Kidney (tissue), 13 donors: ENCODE measurements at regions not wholly inside any gene's neighbourhood (a gene's known extent, or its start where the extent isn't known, plus 50 kb on each side); places are given as distances from the start of the nearest gene placed in this dataset.

Experiments used
- DNase-seq, 5 donors: peaks; one replicate each; pipeline ENCODE4 v3.0.0-alpha.2; 2013 to 2020
- FAIRE-seq: peaks from 2 replicates; lab custom pipeline; 2012; peaks lifted over from hg19 to GRCh38; lab: Jason Lieb, UNC
- H3K27ac ChIP-seq, 2 donors: one replicate each; pipeline ENCODE4 v1.7.0; 2013; ENCODE audit warnings: low read depth in 2 of 2, low read length in 2 of 2, inconsistent platforms in 1 of 2
- H3K27me3 ChIP-seq: one replicate; pipeline ENCODE4 v1.7.1; 2013; ENCODE audit warnings: low read length, inconsistent platforms; ENCODE audit not compliant: control insufficient read depth, insufficient read depth
- H3K36me3 ChIP-seq, 3 donors: one replicate each; pipeline versions ENCODE4 v1.7.0 to v1.7.1; 2013; ENCODE audit warnings: low read length in 3 of 3, control low read depth in 1 of 3, inconsistent platforms in 1 of 3; ENCODE audit not compliant: insufficient read depth in 3 of 3, control insufficient read depth in 2 of 3
- H3K4me1 ChIP-seq, 3 donors: one replicate each; pipeline versions ENCODE4 v1.7.0 to v1.7.1; 2013; ENCODE audit warnings: low read length in 3 of 3, inconsistent platforms in 1 of 3, low read depth in 1 of 3; ENCODE audit not compliant: control insufficient read depth in 2 of 3, insufficient read depth in 2 of 3
- H3K4me3 ChIP-seq, 3 donors: one replicate each; pipeline versions ENCODE4 v1.7.0 to v1.8.1; 2013; ENCODE audit warnings: low read length in 3 of 3, control low read depth in 1 of 3, inconsistent platforms in 1 of 3
- H3K9ac ChIP-seq, 3 donors: one replicate each; pipeline versions ENCODE4 v1.7.0 to v1.7.1; 2013; ENCODE audit warnings: low read length in 3 of 3, control low read depth in 1 of 3, inconsistent platforms in 1 of 3
- H3K9me3 ChIP-seq, 3 donors: one replicate each; pipeline versions ENCODE4 v1.7.0 to v1.7.1; 2013; ENCODE audit warnings: low read length in 3 of 3, control low read depth in 1 of 3, inconsistent platforms in 1 of 3; ENCODE audit not compliant: control insufficient read depth in 2 of 3, insufficient read depth in 1 of 3
- intact Hi-C: fragments of 100-400 bp; cut with DNase I; formaldehyde crosslinking; loops from one replicate; pipeline ENCODE4 v1.11.1; 2022
- TF ChIP-seq, protein P1 (sequence below): IDR thresholded peaks from 3 replicates; pipeline ENCODE4 v1.5.1; 2012; ENCODE audit warnings: mild to moderate bottlenecking, moderate library complexity, borderline replicate concordance; ENCODE audit not compliant: insufficient read depth; ENCODE audit errors: extremely low read depth
- donor health status: control.
- donor health status: control.
- donor health status: control.
- donor health status: control.
- donor health status: control.
- donor health status: DM: yes; HTN: yes; CAD: no.
- donor health status: Normal renal cell carcinoma (clear cell type).

DNA sequence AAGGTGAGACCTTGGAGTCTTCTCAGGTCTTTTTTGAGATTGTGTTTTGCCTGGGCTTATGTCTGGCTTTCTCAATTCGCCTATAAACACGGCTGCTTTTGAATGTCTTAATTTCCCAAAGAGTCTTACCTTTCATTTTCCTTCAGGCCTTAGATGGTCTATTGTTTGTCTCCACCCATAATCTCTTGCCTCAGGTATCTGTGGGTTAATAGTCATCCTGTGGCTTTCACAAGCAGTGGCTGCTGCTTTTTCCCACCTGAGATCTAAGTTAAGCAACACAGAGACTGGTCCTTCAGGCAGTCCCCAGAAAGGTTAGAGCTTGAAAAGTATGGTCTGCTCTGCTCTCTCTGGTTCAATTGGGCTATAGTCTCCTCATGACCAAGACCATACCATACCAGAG, 275.3 kb downstream of the INSIG2 start:
- no peak for DNase-seq
- intact Hi-C loops = no loop called here
- H3K27me3 ChIP-seq = no peaks in the 10 kb centered on the region

DNA sequence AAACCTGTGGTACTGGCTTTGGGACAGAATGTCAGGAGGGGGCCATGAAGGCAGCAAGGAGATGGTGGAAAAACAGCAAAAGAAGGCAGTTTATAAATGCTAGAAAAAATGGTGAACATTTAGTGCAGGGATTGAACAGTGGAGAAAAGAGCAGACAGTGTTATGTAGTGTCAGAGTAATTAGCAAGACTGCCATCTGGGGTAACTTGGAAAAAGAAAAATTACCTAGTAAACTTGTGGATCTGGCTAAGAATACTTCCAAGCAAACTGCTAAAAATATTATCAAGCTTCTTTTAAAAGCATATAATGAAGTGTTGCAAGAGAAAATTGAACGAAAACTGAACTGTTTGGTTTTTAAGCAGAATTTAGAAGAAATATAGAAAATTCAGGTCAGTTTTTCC, 267.8 kb downstream of the INSIG2 start:
- Histone ChIP-seq H3K9me3 (no peaks in the 10 kb centered on the region), H3K27ac (no peak overlapping the region), H3K27me3 (no peaks in the 10 kb centered on the region), H3K36me3 (no peaks in the 10 kb centered on the region), H3K4me1 (no peaks in the 10 kb centered on the region), H3K9ac (no peak overlapping the region), H3K4me3 (no peak overlapping the region)
- intact Hi-C loops = no loop called here
- TF ChIP-seq, protein P1, sequence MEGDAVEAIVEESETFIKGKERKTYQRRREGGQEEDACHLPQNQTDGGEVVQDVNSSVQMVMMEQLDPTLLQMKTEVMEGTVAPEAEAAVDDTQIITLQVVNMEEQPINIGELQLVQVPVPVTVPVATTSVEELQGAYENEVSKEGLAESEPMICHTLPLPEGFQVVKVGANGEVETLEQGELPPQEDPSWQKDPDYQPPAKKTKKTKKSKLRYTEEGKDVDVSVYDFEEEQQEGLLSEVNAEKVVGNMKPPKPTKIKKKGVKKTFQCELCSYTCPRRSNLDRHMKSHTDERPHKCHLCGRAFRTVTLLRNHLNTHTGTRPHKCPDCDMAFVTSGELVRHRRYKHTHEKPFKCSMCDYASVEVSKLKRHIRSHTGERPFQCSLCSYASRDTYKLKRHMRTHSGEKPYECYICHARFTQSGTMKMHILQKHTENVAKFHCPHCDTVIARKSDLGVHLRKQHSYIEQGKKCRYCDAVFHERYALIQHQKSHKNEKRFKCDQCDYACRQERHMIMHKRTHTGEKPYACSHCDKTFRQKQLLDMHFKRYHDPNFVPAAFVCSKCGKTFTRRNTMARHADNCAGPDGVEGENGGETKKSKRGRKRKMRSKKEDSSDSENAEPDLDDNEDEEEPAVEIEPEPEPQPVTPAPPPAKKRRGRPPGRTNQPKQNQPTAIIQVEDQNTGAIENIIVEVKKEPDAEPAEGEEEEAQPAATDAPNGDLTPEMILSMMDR = no peak
- FAIRE-seq (no peak), DNase-seq (no peak)

More for the DNA sequence above, 275.3 kb downstream of the INSIG2 start:
- TF ChIP-seq, protein P1 = no peak
- Histone ChIP-seq H3K4me3 (no peak overlapping the region), H3K4me1 (no peaks in the 10 kb centered on the region), H3K36me3 (no peaks in the 10 kb centered on the region), H3K9ac (no peak overlapping the region), H3K9me3 (no peaks in the 10 kb centered on the region), H3K27ac (no peak overlapping the region)
- FAIRE-seq = no peak

DNA sequence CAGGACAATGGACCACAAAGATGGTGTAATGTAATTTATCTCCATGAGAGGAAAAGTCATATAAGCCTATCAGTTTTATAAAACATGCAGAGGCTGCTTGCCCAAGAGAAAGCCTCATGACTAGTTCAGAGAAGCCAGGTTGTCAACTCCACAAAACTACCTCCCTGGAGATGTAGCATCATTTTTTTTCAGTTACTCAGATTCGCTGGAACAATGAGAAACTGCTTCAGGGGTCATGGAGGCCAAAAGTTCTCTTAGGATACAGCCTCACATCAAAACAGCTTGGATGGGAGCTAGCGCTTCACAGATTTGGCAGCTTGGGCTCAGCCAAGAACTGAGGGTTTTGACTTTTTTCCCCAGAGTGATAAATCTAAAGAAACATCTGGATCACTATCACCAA, 263.5 kb downstream of the INSIG2 start:
- H3K36me3 ChIP-seq = no peaks in the 10 kb centered on the region
- H3K4me1 ChIP-seq = no peaks in the 10 kb centered on the region
- intact Hi-C loops = no loop called here
- TF ChIP-seq, protein P1 = no peak
- H3K9me3 ChIP-seq = no peaks in the 10 kb centered on the region
- no peak for DNase-seq
- no peaks in the 10 kb centered on the region for H3K27me3 ChIP-seq
- no peak overlapping the region for H3K9ac ChIP-seq
- no peak for FAIRE-seq
- H3K27ac ChIP-seq = no peak overlapping the region
- H3K4me3 ChIP-seq = no peak overlapping the region

DNA sequence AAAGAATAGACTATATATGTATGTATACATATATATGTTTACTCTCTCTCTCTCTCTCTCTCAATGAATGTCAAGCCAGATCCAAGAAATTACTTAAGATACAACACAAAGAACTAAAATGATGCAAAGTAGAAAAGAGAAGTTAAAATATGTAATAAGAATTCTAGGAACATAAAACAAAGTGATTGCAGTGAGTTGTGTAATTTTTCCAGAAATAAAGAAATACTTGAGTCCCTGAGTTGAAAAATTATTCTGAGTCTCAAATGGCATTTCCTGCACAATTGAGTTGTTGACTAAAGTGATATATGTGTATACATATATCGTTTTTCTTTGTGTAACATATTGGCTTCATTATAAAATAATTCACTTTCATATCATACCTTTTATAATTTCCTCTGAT, 262.4 kb downstream of the INSIG2 start:
- Histone ChIP-seq H3K4me3 (no peak overlapping the region), H3K4me1 (no peaks in the 10 kb centered on the region), H3K27ac (no peak overlapping the region), H3K9me3 (no peaks in the 10 kb centered on the region), H3K36me3 (no peaks in the 10 kb centered on the region), H3K9ac (no peak overlapping the region), H3K27me3 (no peaks in the 10 kb centered on the region)
- DNase-seq (no peak), FAIRE-seq (no peak)
- TF ChIP-seq, protein P1 = no peak
- intact Hi-C loops = no loop called here
